Caco-2 (cell line): ENCODE measurements at regions not wholly inside any gene's neighbourhood (a gene's known extent, or its start where the extent isn't known, plus 50 kb on each side); places are given as distances from the start of the nearest gene placed in this dataset.

Source experiments
- BruUV-seq: library from RNA; stranded (reverse); fragments of 400-500 nt; replicated peaks from 2 replicates; lab custom pipeline; 2021; lab: Mats Ljungman, UMichigan
- CTCF ChIA-PET: fragments of 300-600 bp; sonication (Branson Sonifier 250); formaldehyde crosslinking; loops from one replicate; lab custom pipeline; 2022; ENCODE audit warnings: antibody characterized with exemption; lab: Charles Lee
- POLR2A ChIA-PET: fragments of 300-600 bp; sonication (Branson Sonifier 250); formaldehyde crosslinking; loops from one replicate; lab custom pipeline; 2022; ENCODE audit warnings: antibody characterized with exemption; lab: Charles Lee
- DNase-seq, 2 experiments: peaks; one replicate each; pipeline versions ENCODE4 v3.0.0 to v3.0.0-alpha.2; 2020 to 2022
- H3K27me3 ChIP-seq: replicated peaks from 2 replicates; pipeline ENCODE4 v1.6.0; 2011; ENCODE audit warnings: low read length; ENCODE audit not compliant: control insufficient read depth, insufficient read depth
- H3K36me3 ChIP-seq: 2 replicates; pipeline ENCODE4 v1.5.1; 2011; ENCODE audit warnings: low read length; ENCODE audit not compliant: control insufficient read depth, insufficient read depth
- H3K4me1 ChIP-seq: fragments of 250-450 bp; sonication (Bioruptor Pico); 2 replicates; pipeline ENCODE4 v1.5.1; 2020; ENCODE audit warnings: mild to moderate bottlenecking
- H3K4me3 ChIP-seq: 2 replicates; pipeline ENCODE4 v1.5.1; 2011; ENCODE audit warnings: low read depth, mild to moderate bottlenecking, control low read depth, low read length
- H3K9me3 ChIP-seq: fragments of 250-450 bp; sonication (Bioruptor Pico); 2 replicates; pipeline ENCODE4 v1.5.1; 2020; ENCODE audit warnings: mild to moderate bottlenecking, moderate library complexity
- H3K27ac Mint-ChIP-seq: one replicate; pipeline ENCODE4 v1.8.0; 2022; ENCODE audit warnings: mixed read lengths; ENCODE audit not compliant: unreplicated experiment
- H3K27me3 Mint-ChIP-seq: one replicate; pipeline ENCODE4 v1.8.0; 2022; ENCODE audit warnings: mixed read lengths; ENCODE audit not compliant: insufficient read depth, unreplicated experiment
- H3K36me3 Mint-ChIP-seq: one replicate; pipeline ENCODE4 v1.8.0; 2022; ENCODE audit warnings: mild to moderate bottlenecking, mixed read lengths; ENCODE audit not compliant: insufficient read depth, unreplicated experiment
- H3K4me1 Mint-ChIP-seq: one replicate; pipeline ENCODE4 v1.8.0; 2022; ENCODE audit warnings: low read depth, mixed read lengths; ENCODE audit not compliant: unreplicated experiment
- H3K4me3 Mint-ChIP-seq: one replicate; pipeline ENCODE4 v1.8.0; 2022; ENCODE audit warnings: mild to moderate bottlenecking, moderate library complexity, mixed read lengths; ENCODE audit not compliant: unreplicated experiment
- H3K9me3 Mint-ChIP-seq: one replicate; pipeline ENCODE4 v1.8.0; 2022; ENCODE audit warnings: mixed read lengths; ENCODE audit not compliant: unreplicated experiment
- intact Hi-C: fragments of 100-400 bp; cut with micrococcal nuclease; formaldehyde crosslinking; loops from one replicate; pipeline ENCODE4 v1.10.0; 2022; ENCODE audit not compliant: unreplicated experiment
- TF ChIP-seq, protein P1 (sequence below), 2 experiments: fragments of 200-600 bp in 1 of 2; IDR thresholded peaks; 1 replicate in 1 of 2; 2 replicates in 1 of 2; pipeline versions ENCODE4 v1.5.1 to v1.8.0; 2011 to 2022; ENCODE audit warnings: antibody characterized with exemption in 1 of 2, control low read depth in 1 of 2, inconsistent platforms in 1 of 2, low read depth in 1 of 2, low read length in 1 of 2, mild to moderate bottlenecking in 1 of 2, moderate library complexity in 1 of 2; ENCODE audit not compliant: insufficient read depth in 1 of 2, severe bottlenecking in 1 of 2, unreplicated experiment in 1 of 2

DNA sequence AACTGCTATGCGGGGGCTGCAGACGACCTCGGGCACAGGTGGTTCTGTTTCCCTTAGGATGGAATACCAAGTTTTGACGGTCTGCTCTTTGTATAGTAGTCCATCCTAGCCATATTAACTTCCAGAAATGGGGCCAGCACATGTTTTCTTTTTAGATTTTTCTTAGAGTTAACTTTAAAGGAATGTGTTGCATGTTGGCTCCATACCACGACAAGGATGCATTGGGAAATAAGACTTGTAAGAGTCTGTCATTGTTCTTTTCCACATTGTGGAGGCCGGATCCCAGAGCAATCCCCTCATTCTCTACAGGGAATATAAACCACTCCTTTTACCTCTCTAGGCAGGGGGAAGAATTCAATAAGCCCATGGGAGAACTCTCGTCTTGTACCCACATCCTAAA lies 87.1 kb upstream of the PLSCR4 start:
- no peaks in the 10 kb centered on the region for H3K4me1 ChIP-seq

DNA sequence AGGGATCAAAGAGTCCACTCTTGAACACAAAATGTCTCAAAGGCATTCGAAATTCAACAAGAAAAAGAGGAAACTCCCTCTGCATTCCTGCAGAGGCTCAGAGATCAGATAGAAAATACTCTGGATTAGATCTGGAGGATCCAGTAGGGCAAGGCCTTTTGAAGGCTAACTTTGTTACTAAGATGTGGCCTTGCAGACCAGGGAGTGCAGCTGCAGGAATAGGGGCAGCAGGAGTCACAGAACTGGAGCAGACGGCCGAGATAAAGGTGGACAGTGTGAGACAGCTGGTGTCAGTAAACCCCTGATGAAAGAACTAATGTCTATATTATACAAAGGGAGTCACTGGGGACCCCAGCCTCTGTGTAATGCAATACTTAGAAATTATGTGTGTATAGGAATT lies 84.5 kb upstream of the PLSCR4 start:
- CTCF ChIA-PET = no interaction called here
- H3K4me1 ChIP-seq = no peaks in the 10 kb centered on the region
- intact Hi-C loops = no loop called here
- POLR2A ChIA-PET = no interaction called here
- DNase-seq = no peak
- no peak overlapping the region for H3K4me3 ChIP-seq
- H3K9me3 Mint-ChIP-seq = no peaks in the 10 kb centered on the region
- no peaks in the 10 kb centered on the region for H3K9me3 ChIP-seq
- H3K27me3 Mint-ChIP-seq = no peaks in the 10 kb centered on the region
- H3K27ac Mint-ChIP-seq = no peak overlapping the region
- H3K4me1 Mint-ChIP-seq = no peaks in the 10 kb centered on the region
- TF ChIP-seq, protein P1, sequence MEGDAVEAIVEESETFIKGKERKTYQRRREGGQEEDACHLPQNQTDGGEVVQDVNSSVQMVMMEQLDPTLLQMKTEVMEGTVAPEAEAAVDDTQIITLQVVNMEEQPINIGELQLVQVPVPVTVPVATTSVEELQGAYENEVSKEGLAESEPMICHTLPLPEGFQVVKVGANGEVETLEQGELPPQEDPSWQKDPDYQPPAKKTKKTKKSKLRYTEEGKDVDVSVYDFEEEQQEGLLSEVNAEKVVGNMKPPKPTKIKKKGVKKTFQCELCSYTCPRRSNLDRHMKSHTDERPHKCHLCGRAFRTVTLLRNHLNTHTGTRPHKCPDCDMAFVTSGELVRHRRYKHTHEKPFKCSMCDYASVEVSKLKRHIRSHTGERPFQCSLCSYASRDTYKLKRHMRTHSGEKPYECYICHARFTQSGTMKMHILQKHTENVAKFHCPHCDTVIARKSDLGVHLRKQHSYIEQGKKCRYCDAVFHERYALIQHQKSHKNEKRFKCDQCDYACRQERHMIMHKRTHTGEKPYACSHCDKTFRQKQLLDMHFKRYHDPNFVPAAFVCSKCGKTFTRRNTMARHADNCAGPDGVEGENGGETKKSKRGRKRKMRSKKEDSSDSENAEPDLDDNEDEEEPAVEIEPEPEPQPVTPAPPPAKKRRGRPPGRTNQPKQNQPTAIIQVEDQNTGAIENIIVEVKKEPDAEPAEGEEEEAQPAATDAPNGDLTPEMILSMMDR (IDR thresholded peaks at IDR 0.05; ENCODE audit: insufficient read depth in 1 of 2, low read depth in 1 of 2, low read length in 1 of 2, severe bottlenecking in 1 of 2, unreplicated experiment in 1 of 2) = no peak
- no TSS peak for BruUV-seq
- no peaks in the 10 kb centered on the region for H3K27me3 ChIP-seq
- H3K36me3 ChIP-seq = no peaks in the 10 kb centered on the region
- H3K36me3 Mint-ChIP-seq = no peaks in the 10 kb centered on the region
- no peak overlapping the region for H3K4me3 Mint-ChIP-seq

More for the DNA sequence above, 87.1 kb upstream of the PLSCR4 start:
- ChIA-PET CTCF (no interaction called here), POLR2A (no interaction called here)
- Mint-ChIP-seq H3K4me3 (no peak overlapping the region), H3K36me3 (no peaks in the 10 kb centered on the region), H3K27ac (no peak overlapping the region), H3K4me1 (no peaks in the 10 kb centered on the region), H3K27me3 (no peaks in the 10 kb centered on the region), H3K9me3 (no peaks in the 10 kb centered on the region)
- DNase-seq = no peak
- Histone ChIP-seq H3K4me3 (no peak overlapping the region), H3K9me3 (no peaks in the 10 kb centered on the region), H3K27me3 (no peaks in the 10 kb centered on the region), H3K36me3 (no peaks in the 10 kb centered on the region)
- intact Hi-C loops = no loop called here
- no TSS peak for BruUV-seq
- TF ChIP-seq, protein P1 (IDR thresholded peaks at IDR 0.05; ENCODE audit: insufficient read depth in 1 of 2, low read depth in 1 of 2, low read length in 1 of 2, severe bottlenecking in 1 of 2, unreplicated experiment in 1 of 2) = no peak

DNA sequence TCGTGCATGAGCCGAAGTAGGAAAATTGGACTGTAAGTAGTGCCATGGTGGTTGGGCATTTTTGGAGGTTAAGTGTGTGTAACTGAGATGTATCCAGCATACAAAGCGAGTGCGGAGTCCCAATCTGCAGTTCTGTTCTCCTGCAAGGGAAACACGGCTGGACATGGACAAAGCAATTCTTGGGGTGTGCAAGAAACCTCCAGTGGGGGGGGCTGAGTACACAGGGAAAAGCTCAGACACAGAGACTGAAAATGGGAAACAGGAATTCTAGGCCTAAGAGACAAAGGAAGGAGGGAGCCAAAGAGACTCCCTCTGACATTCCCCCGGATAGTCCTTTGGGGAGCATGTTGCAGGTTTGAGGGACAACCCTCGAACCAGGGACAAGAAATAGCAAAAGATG lies 83.2 kb upstream of the PLSCR4 start:
- TF ChIP-seq, protein P1 (IDR thresholded peaks at IDR 0.05; ENCODE audit: insufficient read depth in 1 of 2, low read depth in 1 of 2, low read length in 1 of 2, severe bottlenecking in 1 of 2, unreplicated experiment in 1 of 2) = peak; percentile 9 to 21
- H3K27me3 Mint-ChIP-seq = no peaks in the 10 kb centered on the region
- BruUV-seq = no TSS peak
- H3K4me3 ChIP-seq = no peak overlapping the region
- H3K4me1 Mint-ChIP-seq = no peaks in the 10 kb centered on the region
- ChIA-PET POLR2A (no interaction called here), CTCF (interaction anchor here (0.6 to 1.0 kb wide), 3 partner anchors 46 to 220 kb away, joined by 3 to 7 read pairs (median 5); no protein-coding TSS in a partner anchor)
- peak in 1 of 2 experiments; percentile 30 for DNase-seq
- H3K4me3 Mint-ChIP-seq = no peak overlapping the region
- H3K27me3 ChIP-seq = no peaks in the 10 kb centered on the region
- H3K36me3 ChIP-seq = no peaks in the 10 kb centered on the region
- intact Hi-C loops = loop anchor here (1.0 kb wide), 3 partner anchors 48 to 306 kb away; no protein-coding TSS in a partner anchor
- H3K4me1 ChIP-seq = no peaks in the 10 kb centered on the region
- H3K9me3 Mint-ChIP-seq = no peaks in the 10 kb centered on the region
- H3K9me3 ChIP-seq = no peaks in the 10 kb centered on the region
- H3K27ac Mint-ChIP-seq = no peak overlapping the region
- H3K36me3 Mint-ChIP-seq = no peaks in the 10 kb centered on the region
